Lower leg skin (tissue), 3 donors: ENCODE measurements at regions not wholly inside any gene's neighbourhood (a gene's known extent, or its start where the extent isn't known, plus 50 kb on each side); places are given as distances from the start of the nearest gene placed in this dataset.

Experiments used
- CTCF ChIP-seq, 3 donors: fragments of 450-650 bp; IDR thresholded peaks; one replicate each; pipeline ENCODE4 v1.5.1; 2016; ENCODE audit warnings: antibody characterized with exemption in 3 of 3, mild to moderate bottlenecking in 3 of 3, moderate library complexity in 2 of 3
- POLR2A ChIP-seq, 2 donors: fragments of 450-650 bp; IDR thresholded peaks; one replicate each; pipeline ENCODE4 v1.6.1; 2016 to 2017; ENCODE audit warnings: antibody characterized with exemption in 2 of 2, mild to moderate bottlenecking in 1 of 2, moderate library complexity in 1 of 2

- TF ChIP-seq POLR2A (IDR thresholded peaks at IDR 0.05) = no peak
- TF ChIP-seq CTCF (IDR thresholded peaks at IDR 0.05) = no peak
Observed at GRCh38 chr9:95732802-95733688, 142.4 kb upstream of the ERCC6L2 start.
